ENCODE measurements at regions not wholly inside any gene's neighbourhood (a gene's known extent, or its start where the extent isn't known, plus 50 kb on each side); places are given as distances from the start of the nearest gene placed in this dataset.

DNA sequence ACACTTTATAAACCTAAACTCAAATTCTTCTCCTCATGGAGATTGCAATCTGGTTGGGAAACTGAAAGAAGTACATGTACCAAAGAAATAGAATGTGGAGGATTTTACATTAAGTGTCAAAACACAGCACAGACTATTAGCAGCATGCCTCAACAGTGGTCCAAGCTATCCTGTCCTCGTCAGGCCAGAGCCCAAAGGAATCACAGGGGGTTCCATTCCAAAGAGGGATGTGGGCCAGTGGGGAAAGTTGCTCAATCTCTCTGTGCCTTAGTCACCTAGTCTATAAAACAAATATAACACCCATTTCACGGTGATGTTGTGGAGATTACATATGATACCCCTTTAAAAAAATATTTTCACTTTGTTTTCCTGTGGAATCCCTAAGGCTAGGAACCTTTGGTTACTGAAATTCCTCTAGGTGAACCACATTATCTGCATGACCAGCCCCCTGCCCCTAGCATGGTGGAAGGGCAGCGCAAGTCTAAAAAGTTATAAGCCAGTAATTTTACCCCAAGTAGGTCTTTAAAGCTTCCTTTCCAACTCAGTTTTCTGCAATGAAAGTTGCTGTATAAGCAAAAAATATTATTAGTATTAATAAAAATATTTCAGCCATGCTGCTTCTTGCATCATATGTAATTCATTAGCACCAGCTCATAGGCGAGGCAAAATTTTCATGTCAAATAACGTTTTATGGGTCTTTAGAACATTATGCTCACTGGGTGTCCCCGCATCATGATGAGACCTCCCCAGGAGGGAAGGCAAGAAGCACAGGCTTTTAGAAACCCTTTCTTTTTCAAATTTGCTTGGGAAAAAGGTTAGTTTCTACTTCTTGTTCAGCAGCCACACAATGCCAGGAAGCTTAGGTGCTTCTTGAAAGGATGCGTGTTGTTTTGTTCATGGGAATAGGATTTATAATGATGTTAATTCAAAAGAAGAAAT, 548.8 kb upstream of the PKN2 start:
- no peaks in the 10 kb centered on the region for H3K27me3 ChIP-seq (replicated peaks; ENCODE audit: control insufficient read depth, insufficient read depth, low read length)
- no peak overlapping the region for H3K9ac ChIP-seq (ENCODE audit: low read length)
- H3K9me3 ChIP-seq (ENCODE audit: control insufficient read depth, low read length), result no peaks in the 10 kb centered on the region
- no peak overlapping the region for H3K4me3 ChIP-seq (ENCODE audit: low read length)
- DNase-seq (ENCODE audit: low read depth), result no peak
- no peaks in the 10 kb centered on the region for H3K36me3 ChIP-seq (ENCODE audit: control insufficient read depth, insufficient read depth, low read length, severe bottlenecking)
- no peaks in the 10 kb centered on the region for H3K4me1 ChIP-seq (ENCODE audit: control insufficient read depth, insufficient read depth, low read length)

DNA sequence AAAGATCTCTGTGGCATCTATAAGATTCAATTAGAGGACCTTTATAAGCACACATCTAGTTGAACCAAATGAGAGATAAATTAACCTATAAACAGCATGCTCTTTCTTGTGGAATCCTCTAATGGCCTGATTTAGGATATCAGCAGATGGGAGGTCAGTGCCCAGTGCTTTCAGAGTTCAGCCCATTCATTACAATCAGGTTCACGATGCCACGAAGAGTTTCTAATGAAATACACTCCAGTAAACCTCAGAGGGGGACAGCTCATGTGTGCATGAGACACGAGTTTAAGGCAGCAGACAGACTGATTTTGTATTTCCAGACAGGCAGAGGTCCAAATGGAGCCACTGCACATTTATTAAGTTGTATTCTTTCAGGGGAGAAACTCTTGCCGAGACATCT, 544.4 kb upstream of the PKN2 start:
- Histone ChIP-seq H3K4me3 (ENCODE audit: low read length) (no peak overlapping the region), H3K27me3 (replicated peaks; ENCODE audit: control insufficient read depth, insufficient read depth, low read length) (no peaks in the 10 kb centered on the region), H3K9me3 (ENCODE audit: control insufficient read depth, low read length) (no peaks in the 10 kb centered on the region), H3K4me1 (ENCODE audit: control insufficient read depth, insufficient read depth, low read length) (no peaks in the 10 kb centered on the region), H3K9ac (ENCODE audit: low read length) (no peak overlapping the region), H3K36me3 (ENCODE audit: control insufficient read depth, insufficient read depth, low read length, severe bottlenecking) (no peaks in the 10 kb centered on the region)
- no peak for DNase-seq (ENCODE audit: low read depth)

DNA sequence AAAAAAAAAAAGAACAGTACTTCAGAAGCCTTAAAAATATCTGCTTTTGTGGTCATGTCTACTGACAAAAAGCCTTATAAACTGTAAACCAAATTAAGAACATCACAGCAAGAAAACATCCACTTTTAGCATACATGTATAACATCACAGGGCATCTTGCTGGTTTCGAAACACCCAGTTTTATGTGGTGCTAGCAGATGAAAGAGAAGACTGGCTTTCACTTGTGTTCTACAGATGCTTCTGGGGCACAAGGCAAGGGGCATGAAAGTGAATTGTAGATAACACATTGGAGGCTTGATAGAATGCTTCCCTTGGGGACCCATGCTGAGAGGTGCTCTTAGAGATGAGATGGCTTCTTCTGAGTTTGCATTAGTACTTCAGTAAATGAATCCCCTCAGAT, 543.7 kb upstream of the PKN2 start:
- DNase-seq (ENCODE audit: low read depth), result no peak
- Histone ChIP-seq H3K27me3 (replicated peaks; ENCODE audit: control insufficient read depth, insufficient read depth, low read length) (no peaks in the 10 kb centered on the region), H3K9ac (ENCODE audit: low read length) (no peak overlapping the region), H3K4me1 (ENCODE audit: control insufficient read depth, insufficient read depth, low read length) (no peaks in the 10 kb centered on the region), H3K9me3 (ENCODE audit: control insufficient read depth, low read length) (no peaks in the 10 kb centered on the region), H3K4me3 (ENCODE audit: low read length) (no peak overlapping the region), H3K36me3 (ENCODE audit: control insufficient read depth, insufficient read depth, low read length, severe bottlenecking) (no peaks in the 10 kb centered on the region)

DNA sequence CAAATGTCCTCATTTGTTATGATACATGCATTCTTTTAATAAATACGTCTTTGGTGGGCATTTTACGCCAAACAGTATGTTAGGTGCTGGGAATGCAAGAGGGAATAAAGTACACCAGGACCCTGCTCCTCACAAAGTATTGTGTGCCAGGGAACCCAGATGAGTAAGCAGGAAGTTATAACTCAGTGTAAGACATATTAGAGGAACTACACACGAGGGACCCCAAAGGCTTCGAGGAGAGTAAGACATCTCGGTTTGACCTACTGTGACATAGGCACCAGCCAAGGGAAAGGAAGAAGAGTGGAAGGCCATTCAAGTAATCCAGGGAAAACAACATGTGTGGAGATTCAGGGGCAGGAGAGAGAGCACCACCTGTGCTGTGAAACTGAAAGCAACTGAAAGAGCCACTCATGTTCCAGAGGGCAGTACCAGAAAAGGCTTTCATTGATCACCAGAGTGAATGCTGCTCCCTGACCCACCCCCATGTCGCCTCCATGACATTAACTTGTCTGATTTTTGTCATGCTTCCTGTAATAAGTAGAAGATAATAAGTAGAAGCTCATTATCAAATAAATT, 542.5 kb upstream of the PKN2 start:
- no peaks in the 10 kb centered on the region for H3K4me1 ChIP-seq (ENCODE audit: control insufficient read depth, insufficient read depth, low read length)

DNA sequence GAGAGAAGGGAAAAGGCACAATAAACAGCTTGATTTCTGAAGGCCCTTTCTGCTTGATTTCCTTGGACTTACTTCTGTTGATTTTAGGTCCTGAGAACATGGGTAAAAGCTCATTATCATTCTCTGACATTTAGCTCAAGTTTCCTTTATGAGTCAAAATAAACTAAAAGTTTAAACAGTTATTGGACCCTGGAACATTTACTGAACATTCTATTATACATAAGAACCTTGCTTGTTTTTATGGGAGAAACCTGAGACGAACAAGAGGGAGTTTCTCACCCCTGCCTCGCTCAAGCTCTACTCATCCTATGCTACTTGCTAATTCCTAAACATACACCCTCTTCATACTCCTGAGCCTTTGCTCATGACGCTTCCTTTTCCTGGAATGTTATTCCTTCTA, 538.3 kb upstream of the PKN2 start:
- Histone ChIP-seq H3K36me3 (ENCODE audit: control insufficient read depth, insufficient read depth, low read length, severe bottlenecking) (no peaks in the 10 kb centered on the region), H3K4me1 (ENCODE audit: control insufficient read depth, insufficient read depth, low read length) (no peaks in the 10 kb centered on the region), H3K4me3 (ENCODE audit: low read length) (no peak overlapping the region), H3K9me3 (ENCODE audit: control insufficient read depth, low read length) (no peaks in the 10 kb centered on the region), H3K27me3 (replicated peaks; ENCODE audit: control insufficient read depth, insufficient read depth, low read length) (no peaks in the 10 kb centered on the region), H3K9ac (ENCODE audit: low read length) (no peak overlapping the region)
- no peak for DNase-seq (ENCODE audit: low read depth)

More for the DNA sequence above, 542.5 kb upstream of the PKN2 start:
- Histone ChIP-seq H3K4me3 (ENCODE audit: low read length) (no peak overlapping the region), H3K9me3 (ENCODE audit: control insufficient read depth, low read length) (no peaks in the 10 kb centered on the region), H3K27me3 (replicated peaks; ENCODE audit: control insufficient read depth, insufficient read depth, low read length) (no peaks in the 10 kb centered on the region), H3K9ac (ENCODE audit: low read length) (no peak overlapping the region), H3K36me3 (ENCODE audit: control insufficient read depth, insufficient read depth, low read length, severe bottlenecking) (no peaks in the 10 kb centered on the region)
- no peak for DNase-seq (ENCODE audit: low read depth)

DNA sequence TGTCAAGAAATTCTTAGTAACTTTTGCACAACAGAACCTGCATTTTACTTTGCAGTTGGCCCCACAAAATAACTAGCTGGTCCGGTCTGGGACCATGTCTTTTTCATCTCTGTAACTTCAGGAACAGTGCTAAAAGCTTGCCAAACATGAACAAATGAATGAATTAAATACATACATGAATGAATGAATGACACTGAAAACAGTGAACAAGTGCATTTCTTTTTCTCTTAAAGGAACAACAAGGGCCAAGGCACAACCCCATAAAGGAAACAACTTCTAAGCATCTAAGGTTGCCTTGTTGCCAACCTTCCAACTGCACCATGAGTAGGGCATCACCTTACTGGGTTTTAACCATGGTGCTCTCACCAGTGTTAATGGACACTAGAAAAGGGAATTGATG, 534.4 kb upstream of the PKN2 start:
- Histone ChIP-seq H3K9me3 (ENCODE audit: control insufficient read depth, low read length) (no peaks in the 10 kb centered on the region), H3K4me3 (ENCODE audit: low read length) (no peak overlapping the region), H3K4me1 (ENCODE audit: control insufficient read depth, insufficient read depth, low read length) (no peaks in the 10 kb centered on the region), H3K27me3 (replicated peaks; ENCODE audit: control insufficient read depth, insufficient read depth, low read length) (no peaks in the 10 kb centered on the region), H3K9ac (ENCODE audit: low read length) (no peak overlapping the region), H3K36me3 (ENCODE audit: control insufficient read depth, insufficient read depth, low read length, severe bottlenecking) (no peaks in the 10 kb centered on the region)
- no peak for DNase-seq (ENCODE audit: low read depth)

DNA sequence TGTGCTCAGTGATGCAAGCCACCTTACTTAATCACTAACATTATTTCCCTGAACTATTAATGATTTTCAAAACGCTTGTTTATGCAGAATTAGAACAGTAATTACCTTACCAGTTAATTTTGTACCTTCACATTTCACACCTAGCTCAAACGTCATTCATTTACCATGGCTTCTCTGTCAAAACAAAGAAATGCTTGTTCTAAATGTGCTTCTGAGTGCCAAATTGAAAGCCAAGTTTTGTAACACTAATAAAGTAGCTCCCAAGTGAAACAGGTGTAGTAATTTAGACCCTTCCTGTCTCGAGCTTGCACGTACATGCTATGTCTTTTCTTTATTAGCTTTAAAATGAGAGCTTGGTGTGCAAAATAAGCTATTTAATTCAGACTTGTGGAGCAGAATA, 533.7 kb upstream of the PKN2 start:
- DNase-seq (ENCODE audit: low read depth), result no peak

DNA sequence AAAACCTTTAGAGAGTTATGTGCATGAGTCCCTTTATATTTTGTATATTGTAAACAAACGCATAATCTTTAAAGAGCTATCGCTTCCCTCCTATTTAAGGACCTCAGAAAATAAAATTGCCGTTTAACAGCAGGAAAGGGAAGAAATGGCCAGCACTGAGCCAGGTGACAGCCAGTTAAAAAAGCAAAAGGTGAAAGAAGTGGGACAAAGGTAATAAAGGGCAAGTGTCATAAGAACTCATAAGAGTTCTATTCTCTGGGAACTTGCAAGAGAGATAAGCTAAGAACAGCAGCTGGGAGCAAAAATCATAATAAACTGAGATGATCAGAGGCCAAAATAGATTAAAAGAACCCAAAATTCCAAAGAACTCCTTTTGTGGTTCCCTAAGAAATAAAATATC, 520.9 kb upstream of the PKN2 start:
- Histone ChIP-seq H3K27me3 (replicated peaks; ENCODE audit: control insufficient read depth, insufficient read depth, low read length) (peaks cover 4% of the 10 kb centered on the region), H3K4me3 (ENCODE audit: low read length) (no peak overlapping the region), H3K9me3 (ENCODE audit: control insufficient read depth, low read length) (no peaks in the 10 kb centered on the region), H3K36me3 (ENCODE audit: control insufficient read depth, insufficient read depth, low read length, severe bottlenecking) (no peaks in the 10 kb centered on the region), H3K9ac (ENCODE audit: low read length) (no peak overlapping the region), H3K4me1 (ENCODE audit: control insufficient read depth, insufficient read depth, low read length) (no peaks in the 10 kb centered on the region)
- DNase-seq (ENCODE audit: low read depth), result no peak

More for the DNA sequence above, 533.7 kb upstream of the PKN2 start:
- H3K36me3 ChIP-seq (ENCODE audit: control insufficient read depth, insufficient read depth, low read length, severe bottlenecking), result no peaks in the 10 kb centered on the region
- H3K9ac ChIP-seq (ENCODE audit: low read length), result no peak overlapping the region
- no peaks in the 10 kb centered on the region for H3K9me3 ChIP-seq (ENCODE audit: control insufficient read depth, low read length)
- no peak overlapping the region for H3K4me3 ChIP-seq (ENCODE audit: low read length)
- H3K27me3 ChIP-seq (replicated peaks; ENCODE audit: control insufficient read depth, insufficient read depth, low read length), result no peaks in the 10 kb centered on the region
- H3K4me1 ChIP-seq (ENCODE audit: control insufficient read depth, insufficient read depth, low read length), result no peaks in the 10 kb centered on the region

DNA sequence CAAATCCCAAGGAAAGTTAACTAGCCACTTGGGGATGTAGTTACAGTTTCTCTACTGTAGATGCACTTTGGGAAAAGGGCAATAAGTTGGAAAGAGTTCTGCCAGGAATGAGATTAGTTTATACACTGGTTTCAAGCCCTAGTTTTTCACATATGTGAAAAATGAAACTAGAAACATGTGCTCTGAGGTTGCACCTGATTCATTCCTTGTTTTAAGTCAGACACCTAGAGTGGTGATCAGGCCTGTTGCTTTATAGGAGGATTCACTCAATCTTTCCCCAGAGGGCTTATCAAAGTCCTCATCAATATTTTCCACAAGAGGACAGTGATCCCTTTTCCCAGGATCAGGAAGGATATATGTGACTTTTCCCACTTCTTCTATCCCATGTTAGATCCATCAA, 515.9 kb upstream of the PKN2 start:
- Histone ChIP-seq H3K9me3 (ENCODE audit: control insufficient read depth, low read length) (no peaks in the 10 kb centered on the region), H3K36me3 (ENCODE audit: control insufficient read depth, insufficient read depth, low read length, severe bottlenecking) (no peaks in the 10 kb centered on the region), H3K27me3 (replicated peaks; ENCODE audit: control insufficient read depth, insufficient read depth, low read length) (peaks cover 4% of the 10 kb centered on the region), H3K4me1 (ENCODE audit: control insufficient read depth, insufficient read depth, low read length) (no peaks in the 10 kb centered on the region), H3K9ac (ENCODE audit: low read length) (no peak overlapping the region), H3K4me3 (ENCODE audit: low read length) (no peak overlapping the region)
- DNase-seq (ENCODE audit: low read depth), result no peak

DNA sequence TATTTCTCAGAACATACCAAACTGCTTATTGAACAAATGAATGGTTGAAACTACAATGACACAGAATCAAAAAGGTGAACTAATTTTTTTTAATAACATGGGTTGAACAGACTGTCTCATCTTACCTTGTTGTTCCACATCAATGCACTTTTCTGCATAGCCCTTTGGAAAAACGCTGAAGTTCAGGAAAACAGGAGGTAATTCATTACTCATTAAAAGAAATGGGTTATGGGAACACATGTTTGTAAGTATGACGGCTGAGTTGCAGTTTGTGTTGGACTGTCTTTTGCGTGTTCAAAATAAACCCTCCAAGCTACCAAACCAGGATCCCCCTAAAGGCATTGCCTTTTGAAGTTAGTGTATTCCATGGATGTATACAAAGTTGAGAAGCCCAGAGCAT, 514.9 kb upstream of the PKN2 start:
- Histone ChIP-seq H3K4me1 (ENCODE audit: control insufficient read depth, insufficient read depth, low read length) (no peaks in the 10 kb centered on the region), H3K4me3 (ENCODE audit: low read length) (no peak overlapping the region), H3K9me3 (ENCODE audit: control insufficient read depth, low read length) (no peaks in the 10 kb centered on the region), H3K27me3 (replicated peaks; ENCODE audit: control insufficient read depth, insufficient read depth, low read length) (peaks cover 4% of the 10 kb centered on the region), H3K36me3 (ENCODE audit: control insufficient read depth, insufficient read depth, low read length, severe bottlenecking) (no peaks in the 10 kb centered on the region), H3K9ac (ENCODE audit: low read length) (no peak overlapping the region)
- DNase-seq (ENCODE audit: low read depth), result no peak

DNA sequence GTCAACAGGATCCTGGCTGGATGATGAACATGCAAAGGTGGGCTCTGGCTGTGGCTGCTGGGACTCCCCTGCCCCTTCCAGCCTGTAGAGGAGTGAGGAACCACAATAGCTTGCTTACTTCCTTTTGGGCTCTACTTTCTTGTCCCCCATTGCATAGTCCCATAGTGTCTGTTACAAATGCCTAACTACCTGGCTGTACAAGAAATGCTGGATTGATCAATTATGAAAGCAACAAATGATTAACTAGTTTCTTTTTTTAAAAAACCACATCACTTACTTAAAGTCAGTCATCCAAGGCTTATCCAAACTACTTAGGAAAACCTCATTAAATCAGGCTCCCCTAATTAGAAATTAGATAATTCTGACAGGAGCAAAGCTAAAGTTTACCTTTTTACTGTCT, 514.1 kb upstream of the PKN2 start:
- Histone ChIP-seq H3K36me3 (ENCODE audit: control insufficient read depth, insufficient read depth, low read length, severe bottlenecking) (no peaks in the 10 kb centered on the region), H3K4me1 (ENCODE audit: control insufficient read depth, insufficient read depth, low read length) (no peaks in the 10 kb centered on the region), H3K9me3 (ENCODE audit: control insufficient read depth, low read length) (no peaks in the 10 kb centered on the region), H3K9ac (ENCODE audit: low read length) (no peak overlapping the region), H3K27me3 (replicated peaks; ENCODE audit: control insufficient read depth, insufficient read depth, low read length) (peaks cover 4% of the 10 kb centered on the region), H3K4me3 (ENCODE audit: low read length) (no peak overlapping the region)
- DNase-seq (ENCODE audit: low read depth), result no peak
